GM10248 (cell line): ENCODE measurements at regions not wholly inside any gene's neighbourhood (a gene's known extent, or its start where the extent isn't known, plus 50 kb on each side); places are given as distances from the start of the nearest gene placed in this dataset.

Source experiments
- CTCF ChIA-PET: fragments of 300-600 bp; sonication (Branson Sonifier 250); formaldehyde crosslinking; extraction: SDS; loops from one replicate; lab custom pipeline; 2021; ENCODE audit warnings: antibody characterized with exemption; lab: Yijun Ruan, JAX
- POLR2A ChIA-PET: fragments of 350-650 bp; sonication (Branson Sonifier 250); formaldehyde crosslinking; extraction: SDS; loops from one replicate; lab custom pipeline; 2020; ENCODE audit warnings: antibody characterized with exemption; lab: Yijun Ruan, JAX
- DNase-seq: peaks from one replicate; pipeline ENCODE4 v3.0.0; 2012; ENCODE audit errors: extremely low spot score
- CTCF ChIP-seq: IDR thresholded peaks from 2 replicates; pipeline ENCODE4 v1.5.1; 2012; ENCODE audit warnings: mild to moderate bottlenecking, low read depth; ENCODE audit errors: extremely low read depth, missing control alignments, control extremely low read depth

- POLR2A ChIA-PET, result no interaction called here
- no peak for DNase-seq
- TF ChIP-seq CTCF, result no peak
- CTCF ChIA-PET, result no interaction called here
These were observed 71.0 kb upstream of the ZNF423 start for GRCh38 chr16:49926941-49927340.

- CTCF ChIA-PET, result no interaction called here
- TF ChIP-seq CTCF, result no peak
- POLR2A ChIA-PET, result no interaction called here
- DNase-seq, result no peak
These were observed 72.5 kb upstream of the ZNF423 start for GRCh38 chr16:49928176-49929041.

- ChIA-PET POLR2A (no interaction called here), CTCF (interaction anchor here (1.1 to 1.2 kb wide), 2 partner anchors 9 to 29 kb away, joined by 3 to 4 read pairs; no protein-coding TSS in a partner anchor)
- TF ChIP-seq CTCF, result no peak
- DNase-seq, result no peak
These were observed 73.7 kb upstream of the ZNF423 start for GRCh38 chr16:49929626-49930025.

- no peak for TF ChIP-seq CTCF
- DNase-seq, result no peak
- ChIA-PET POLR2A (no interaction called here), CTCF (interaction anchor here (1.2 to 1.3 kb wide), 2 partner anchors 8 to 28 kb away, joined by 3 to 4 read pairs; no protein-coding TSS in a partner anchor)
These were observed 74.9 kb upstream of the ZNF423 start for GRCh38 chr16:49930841-49931240.

GRCh38 chr16:49931266-49931665, 75.4 kb upstream of the ZNF423 start:
- CTCF ChIA-PET, result interaction anchor here (0.9 to 1.3 kb wide), 2 partner anchors 9 to 14 kb away, joined by 3 to 4 read pairs; no protein-coding TSS in a partner anchor
- DNase-seq, result no peak
- TF ChIP-seq CTCF, result no peak
- POLR2A ChIA-PET, result no interaction called here

- DNase-seq, result no peak
- ChIA-PET POLR2A (no interaction called here), CTCF (interaction anchor here (0.9 to 1.3 kb wide), 2 partner anchors 9 to 15 kb away, joined by 3 to 4 read pairs; no protein-coding TSS in a partner anchor)
- TF ChIP-seq CTCF, result no peak
These were observed 76.0 kb upstream of the ZNF423 start for GRCh38 chr16:49931916-49932315.
